Psoas muscle (tissue), 7 donors: ENCODE measurements at regions not wholly inside any gene's neighbourhood (a gene's known extent, or its start where the extent isn't known, plus 50 kb on each side); places are given as distances from the start of the nearest gene placed in this dataset.

ENCODE experiments used
- ATAC-seq, 4 donors: fragments of 200-7000 bp; cut with Tn5 transposase; one replicate each; pipeline ENCODE4 v1.9.1; 2020; ENCODE audit warnings: moderate library complexity in 3 of 4, mild to moderate bottlenecking in 2 of 4
- DNase-seq, 2 donors: peaks; one replicate each; pipeline ENCODE4 v3.0.0-alpha.2; 2020
- H3K27ac ChIP-seq: fragments of 200-600 bp; one replicate; pipeline ENCODE4 v1.8.0; 2022
- H3K27me3 ChIP-seq, 3 donors: fragments of 200-600 bp in 1 of 3; one replicate each; pipeline versions ENCODE4 v1.6.1 to v1.8.0; 2013 to 2022; ENCODE audit warnings: low read length in 2 of 3, mild to moderate bottlenecking in 2 of 3, moderate library complexity in 1 of 3; ENCODE audit not compliant: insufficient read depth in 3 of 3
- H3K36me3 ChIP-seq, 2 donors: fragments of 200-600 bp in 1 of 2; one replicate each; pipeline versions ENCODE4 v1.6.1 to v1.8.0; 2013 to 2022; ENCODE audit warnings: low read depth in 1 of 2, mild to moderate bottlenecking in 1 of 2, moderate library complexity in 1 of 2; ENCODE audit not compliant: insufficient read depth in 1 of 2
- H3K4me1 ChIP-seq: fragments of 200-600 bp; one replicate; pipeline ENCODE4 v1.8.0; 2022
- H3K4me3 ChIP-seq: fragments of 200-600 bp; one replicate; pipeline ENCODE4 v1.8.0; 2022; ENCODE audit warnings: mild to moderate bottlenecking
- H3K9me3 ChIP-seq: fragments of 200-600 bp; one replicate; pipeline ENCODE4 v1.8.0; 2022
- WGBS, 3 donors: extraction: QIAGEN DNeasy Blood & Tissue Kit; methylation state at CpG; one replicate each; pipeline versions ENCODE4 v1.1.6 to v1.1.7; 2013; 5-methylcytosine and 5-hydroxymethylcytosine counted together
- intact Hi-C, 2 donors: fragments of 100-400 bp; cut with DNase I; formaldehyde crosslinking; loops; one replicate each; pipeline versions ENCODE4 v1.11.0 to v1.14.2; 2022
- TF ChIP-seq, protein P1 (sequence below): fragments of 200-600 bp; IDR thresholded peaks from one replicate; pipeline ENCODE4 v1.8.0; 2022; ENCODE audit warnings: antibody characterized with exemption
- donor health status: healthy with polysubstance abuse.
- donor health status: DM: no; HTN: no; CAD: no; lungs with moderate emphysema.
- donor health status: Bipolar disorder and iron deficiency.
- donor health status: healthy.
- donor health status: DM: yes; HTN: yes; CAD: no.
- donor health status: DM: no; HTN: no; CAD: no.
- donor health status: DM: yes; HTN: yes; CAD: no.

DNA sequence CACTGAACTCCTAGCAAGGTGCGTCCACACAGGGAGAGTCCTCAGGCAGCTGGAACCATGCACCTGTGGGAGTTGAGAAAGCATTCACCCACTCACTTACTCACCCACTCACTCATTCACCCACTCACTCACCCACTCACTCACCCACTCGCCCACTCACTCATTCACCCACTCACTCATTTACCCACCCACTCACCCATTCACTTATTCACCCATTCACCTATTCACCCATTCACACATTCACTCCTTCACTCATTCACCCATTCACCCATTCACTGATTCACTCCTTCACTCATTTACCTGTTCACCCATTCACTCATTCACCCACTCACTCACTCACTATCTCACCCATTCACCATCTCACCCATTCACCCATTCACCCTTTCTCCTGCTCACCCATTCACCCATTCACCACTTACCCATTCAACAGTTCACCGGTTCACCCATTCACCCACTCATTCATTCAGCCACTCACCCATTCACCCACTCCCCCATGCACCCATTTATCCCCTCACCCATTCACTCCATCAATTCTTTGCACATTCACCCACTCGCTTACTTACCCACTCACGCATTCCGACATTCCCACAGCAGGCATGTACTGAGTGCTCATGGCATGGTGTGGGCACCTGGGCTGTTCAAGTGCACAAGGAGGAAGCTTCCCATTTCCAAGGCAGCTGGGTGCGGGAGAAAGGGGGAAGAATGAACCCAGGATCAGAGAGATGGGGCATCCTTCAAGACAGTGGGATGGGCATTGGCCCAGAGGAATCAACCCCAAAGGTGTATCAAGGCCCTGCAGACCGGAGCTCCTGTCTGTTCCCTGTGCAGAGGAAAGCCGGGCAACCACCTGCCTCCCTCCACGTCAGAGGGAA, 135.2 kb upstream of the C14orf180 start:
- Histone ChIP-seq H3K36me3 (no peaks in the 10 kb centered on the region), H3K4me3 (no peak overlapping the region), H3K27me3 (peaks cover 0 to 24% (median 3%) of the 10 kb centered on the region in 3 donors), H3K9me3 (peaks cover 3% of the 10 kb centered on the region), H3K4me1 (no peaks in the 10 kb centered on the region), H3K27ac (no peak overlapping the region)
- intact Hi-C loops, result no loop called here
- TF ChIP-seq, protein P1, sequence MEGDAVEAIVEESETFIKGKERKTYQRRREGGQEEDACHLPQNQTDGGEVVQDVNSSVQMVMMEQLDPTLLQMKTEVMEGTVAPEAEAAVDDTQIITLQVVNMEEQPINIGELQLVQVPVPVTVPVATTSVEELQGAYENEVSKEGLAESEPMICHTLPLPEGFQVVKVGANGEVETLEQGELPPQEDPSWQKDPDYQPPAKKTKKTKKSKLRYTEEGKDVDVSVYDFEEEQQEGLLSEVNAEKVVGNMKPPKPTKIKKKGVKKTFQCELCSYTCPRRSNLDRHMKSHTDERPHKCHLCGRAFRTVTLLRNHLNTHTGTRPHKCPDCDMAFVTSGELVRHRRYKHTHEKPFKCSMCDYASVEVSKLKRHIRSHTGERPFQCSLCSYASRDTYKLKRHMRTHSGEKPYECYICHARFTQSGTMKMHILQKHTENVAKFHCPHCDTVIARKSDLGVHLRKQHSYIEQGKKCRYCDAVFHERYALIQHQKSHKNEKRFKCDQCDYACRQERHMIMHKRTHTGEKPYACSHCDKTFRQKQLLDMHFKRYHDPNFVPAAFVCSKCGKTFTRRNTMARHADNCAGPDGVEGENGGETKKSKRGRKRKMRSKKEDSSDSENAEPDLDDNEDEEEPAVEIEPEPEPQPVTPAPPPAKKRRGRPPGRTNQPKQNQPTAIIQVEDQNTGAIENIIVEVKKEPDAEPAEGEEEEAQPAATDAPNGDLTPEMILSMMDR, result no peak
- ATAC-seq (no peak), DNase-seq (no peak)
- 82 to 91% (median 88%) methylated on average over 10 of the region's 10 CpGs for WGBS, 3 donors

DNA sequence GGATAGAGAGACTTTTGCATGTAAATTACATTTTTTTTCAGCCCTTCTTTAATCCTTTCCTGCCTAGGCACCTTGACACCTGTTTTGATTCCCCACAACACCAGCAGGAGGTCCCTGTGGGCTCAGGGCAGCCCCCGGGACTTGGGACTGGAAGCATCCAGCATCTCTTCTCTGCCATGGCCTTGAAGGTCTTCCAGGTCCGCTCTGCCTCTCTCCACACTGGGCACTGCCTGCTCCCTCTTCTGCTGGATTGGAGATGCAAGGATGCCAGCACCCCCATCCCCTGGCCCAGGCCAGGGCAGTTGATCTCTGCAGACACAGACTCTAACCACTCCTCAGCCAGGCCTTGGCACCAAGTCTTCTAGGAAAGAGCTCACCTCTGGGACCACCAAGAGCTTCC, 134.5 kb upstream of the C14orf180 start:
- TF ChIP-seq, protein P1, result no peak
- intact Hi-C loops, result no loop called here

DNA sequence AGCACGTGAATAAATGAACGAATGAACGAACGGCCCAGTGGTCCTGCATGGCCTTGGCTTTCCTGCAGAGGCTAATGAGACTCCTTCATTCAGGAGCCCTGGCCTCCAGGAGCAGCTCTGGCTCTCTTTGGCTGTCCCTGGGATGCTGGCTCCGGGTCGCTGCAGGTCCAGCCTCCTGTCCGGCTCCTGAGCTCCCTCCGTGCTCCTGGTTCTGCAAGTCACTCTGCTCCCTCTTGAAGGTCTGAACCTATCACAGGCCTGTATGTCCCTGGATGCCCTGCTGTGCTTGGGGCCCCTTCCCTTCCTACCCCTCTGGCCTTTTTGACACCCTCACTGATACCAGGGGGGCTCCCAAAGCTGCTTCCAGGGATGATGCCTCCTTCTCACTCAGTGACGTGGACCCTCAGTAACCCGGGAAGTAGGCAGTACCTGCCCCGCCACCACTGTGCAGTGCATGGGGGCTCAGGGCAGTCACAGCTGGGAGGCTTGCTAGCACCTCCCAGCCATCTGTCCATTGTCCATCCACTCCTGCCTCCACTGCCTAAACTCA, 133.7 kb upstream of the C14orf180 start:
- WGBS, 3 donors, result 77 to 83% (median 81%) methylated on average over 11 of the region's 11 CpGs
- TF ChIP-seq, protein P1, result no peak

More for the DNA sequence above, 134.5 kb upstream of the C14orf180 start:
- Histone ChIP-seq H3K27ac (no peak overlapping the region), H3K9me3 (peaks cover 3% of the 10 kb centered on the region), H3K27me3 (peaks cover 0 to 24% (median 0%) of the 10 kb centered on the region in 3 donors), H3K4me1 (no peaks in the 10 kb centered on the region), H3K4me3 (no peak overlapping the region), H3K36me3 (no peaks in the 10 kb centered on the region)
- DNase-seq (no peak), ATAC-seq (no peak)
- WGBS, 3 donors, result 81 to 89% (median 88%) methylated on average over 2 of the region's 2 CpGs

DNA sequence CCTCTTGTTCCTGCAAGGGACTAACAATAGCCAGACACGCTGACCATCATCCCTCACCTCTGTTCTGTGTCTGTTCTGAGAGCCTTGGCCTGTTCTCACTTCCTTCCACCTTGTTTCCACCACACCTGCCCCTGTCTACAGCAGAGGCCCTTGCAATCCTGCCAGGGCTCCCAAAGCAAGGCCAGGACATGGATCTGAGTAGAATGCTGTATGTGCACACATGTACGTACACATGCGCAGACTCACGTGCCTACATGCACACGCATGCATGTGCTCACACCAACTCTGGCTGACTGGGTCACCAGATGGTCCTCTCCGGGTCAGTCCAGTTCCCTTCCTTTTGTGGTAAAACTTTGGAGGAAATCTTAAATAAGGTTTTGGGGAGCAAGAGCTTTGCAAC, 133.0 kb upstream of the C14orf180 start:
- no peak for DNase-seq
- Histone ChIP-seq H3K27me3 (peaks cover 0 to 23% (median 0%) of the 10 kb centered on the region in 3 donors), H3K4me3 (no peak overlapping the region), H3K36me3 (no peaks in the 10 kb centered on the region), H3K27ac (no peak overlapping the region), H3K4me1 (no peaks in the 10 kb centered on the region), H3K9me3 (peaks cover 3% of the 10 kb centered on the region)
- intact Hi-C loops, result no loop called here
- WGBS, 3 donors, result 93 to 96% (median 94%) methylated on average over 6 of the region's 6 CpGs
- no peak for ATAC-seq
- TF ChIP-seq, protein P1, result no peak

More for the DNA sequence above, 133.7 kb upstream of the C14orf180 start:
- Histone ChIP-seq H3K27me3 (peaks cover 0 to 28% (median 0%) of the 10 kb centered on the region in 3 donors), H3K36me3 (no peaks in the 10 kb centered on the region), H3K4me3 (no peak overlapping the region), H3K4me1 (no peaks in the 10 kb centered on the region), H3K27ac (no peak overlapping the region), H3K9me3 (peaks cover 3% of the 10 kb centered on the region)
- ATAC-seq (no peak), DNase-seq (no peak)
- intact Hi-C loops, result no loop called here
